ENCODE measurements at regions not wholly inside any gene's neighbourhood (a gene's known extent, or its start where the extent isn't known, plus 50 kb on each side); places are given as distances from the start of the nearest gene placed in this dataset.

- H3K27me3 ChIP-seq (ENCODE audit: insufficient read depth): no peaks in the 10 kb centered on the region
- WGBS (ENCODE audit: low lambda C conversion rate): 69% methylated on average over 22 of the region's 22 CpGs
- H3K79me2 ChIP-seq (ENCODE audit: insufficient read depth): no peaks in the 10 kb centered on the region
- peaks cover 0 to 3% of the 10 kb centered on the region in 2 experiments; a peak in 1 of 4 replicates for H3K4me1 ChIP-seq (ENCODE audit: control insufficient read depth in 1 of 2, insufficient read depth in 2 of 2, low read depth in 1 of 2, low read length in 1 of 2)
- no peaks in the 10 kb centered on the region for H3K36me3 ChIP-seq (replicated peaks in 1 of 2; ENCODE audit: control insufficient read depth in 1 of 2, insufficient read depth in 2 of 2, low read length in 1 of 2)
- no peak for TF ChIP-seq CHD2 (IDR thresholded peaks at IDR 0.05; ENCODE audit: low read length, partially characterized antibody)
- DNase-seq: no peak
- no peaks in the 10 kb centered on the region for H3K9me3 ChIP-seq
- no peak overlapping the region for H3K4me3 ChIP-seq (ENCODE audit: low read depth in 2 of 2, low read length in 1 of 2)
- H3K9ac ChIP-seq: no peak overlapping the region; the same call in 1 of the 2 replicates
- H4K20me1 ChIP-seq (ENCODE audit: insufficient read depth): no peaks in the 10 kb centered on the region
- peaks cover 9% of the 10 kb centered on the region for H3F3A ChIP-seq (replicated peaks; ENCODE audit: insufficient read depth)
- CTCF ChIA-PET: interaction anchor here (0.8 to 3.8 kb wide), 5 partner anchors 16 to 150 kb away, joined by 3 to 11 read pairs (median 4); no protein-coding TSS in a partner anchor
- no peak overlapping the region for H3K4me2 ChIP-seq
- H3K9me2 ChIP-seq: no peaks in the 10 kb centered on the region
- no peak overlapping the region for H2AFZ ChIP-seq (ENCODE audit: low read depth)
- peak overlapping the region in 1 of 2 experiments; percentile 72; a peak in 1 of 4 replicates for H3K27ac ChIP-seq (ENCODE audit: low read depth in 2 of 2, low read length in 1 of 2)
- POLR2A ChIA-PET: no interaction called here
These were observed 128.4 kb downstream of the TMEM174 start for GRCh38 chr5:73301208-73301901.

DNA sequence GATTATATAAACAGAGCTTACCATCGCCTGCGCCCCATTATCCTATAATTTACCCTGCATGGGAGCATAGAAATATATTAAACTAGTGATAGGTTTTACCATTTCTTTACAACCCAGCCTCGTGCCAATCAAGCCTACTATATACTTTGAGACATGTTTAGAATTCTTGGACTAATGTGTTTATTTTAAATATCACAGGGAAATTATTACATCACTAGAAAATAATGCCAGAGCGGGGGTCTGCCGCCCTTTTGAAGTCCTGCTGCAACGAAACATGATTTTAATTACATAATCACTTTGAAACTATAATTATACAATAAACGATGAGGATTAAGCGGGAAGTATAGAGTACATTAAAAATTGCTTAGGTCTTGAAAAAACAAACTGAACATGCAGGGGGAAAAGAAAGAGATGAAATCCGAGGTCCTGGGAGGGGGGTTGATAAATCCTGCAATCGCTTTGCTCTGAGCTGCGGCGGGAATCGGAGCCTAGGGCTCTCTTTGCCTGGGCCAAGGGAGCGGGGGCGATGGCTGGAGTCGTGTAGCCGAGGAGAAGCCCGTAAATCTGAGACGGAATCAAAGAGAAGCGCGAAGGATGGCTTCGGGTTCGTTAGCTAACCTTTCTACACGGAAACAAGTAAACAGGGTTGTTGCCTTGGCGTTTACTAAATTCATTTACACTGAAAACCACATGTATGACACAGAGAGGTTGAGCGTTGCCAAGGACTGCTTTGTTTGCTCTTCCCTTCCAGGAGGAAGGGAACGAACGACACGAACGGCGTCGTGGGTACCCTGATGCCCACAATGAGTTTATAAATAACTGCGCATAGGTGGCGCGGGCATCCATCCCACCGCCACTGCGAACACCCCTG lies 127.6 kb downstream of the TMEM174 start:
- Histone ChIP-seq H3K27me3 (ENCODE audit: insufficient read depth) (no peaks in the 10 kb centered on the region), H3K9me3 (no peaks in the 10 kb centered on the region), H2AFZ (ENCODE audit: low read depth) (no peak overlapping the region), H3K36me3 (replicated peaks in 1 of 2; ENCODE audit: control insufficient read depth in 1 of 2, insufficient read depth in 2 of 2, low read length in 1 of 2) (no peaks in the 10 kb centered on the region), H3K4me3 (ENCODE audit: low read depth in 2 of 2, low read length in 1 of 2) (no peak overlapping the region), H3K4me2 (peak overlapping the region; percentile 65; the same call in 1 of the 2 replicates), H3K4me1 (ENCODE audit: control insufficient read depth in 1 of 2, insufficient read depth in 2 of 2, low read depth in 1 of 2, low read length in 1 of 2) (peaks cover 0 to 4% of the 10 kb centered on the region in 2 experiments; a peak in 1 of 4 replicates), H3F3A (replicated peaks; ENCODE audit: insufficient read depth) (peaks cover 12% of the 10 kb centered on the region), H3K9me2 (no peaks in the 10 kb centered on the region), H3K79me2 (ENCODE audit: insufficient read depth) (no peaks in the 10 kb centered on the region), H3K27ac (ENCODE audit: low read depth in 2 of 2, low read length in 1 of 2) (peak overlapping the region in 1 of 2 experiments; percentile 72; a peak in 2 of 4 replicates), H4K20me1 (ENCODE audit: insufficient read depth) (no peaks in the 10 kb centered on the region), H3K9ac (peak overlapping the region; percentile 63; the same call in 1 of the 2 replicates)
- DNase-seq: no peak
- ChIA-PET POLR2A (no interaction called here), CTCF (interaction anchor here (0.6 to 1.6 kb wide), 4 partner anchors 9 to 151 kb away, joined by 3 to 5 read pairs (median 4); no protein-coding TSS in a partner anchor)
- TF ChIP-seq, protein P1, sequence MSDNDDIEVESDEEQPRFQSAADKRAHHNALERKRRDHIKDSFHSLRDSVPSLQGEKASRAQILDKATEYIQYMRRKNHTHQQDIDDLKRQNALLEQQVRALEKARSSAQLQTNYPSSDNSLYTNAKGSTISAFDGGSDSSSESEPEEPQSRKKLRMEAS (IDR thresholded peaks at IDR 0.05; ENCODE audit: low read depth): no peak
- TF ChIP-seq NFIC (IDR thresholded peaks at IDR 0.05; ENCODE audit: borderline replicate concordance): no peak
- TF ChIP-seq, protein P2, sequence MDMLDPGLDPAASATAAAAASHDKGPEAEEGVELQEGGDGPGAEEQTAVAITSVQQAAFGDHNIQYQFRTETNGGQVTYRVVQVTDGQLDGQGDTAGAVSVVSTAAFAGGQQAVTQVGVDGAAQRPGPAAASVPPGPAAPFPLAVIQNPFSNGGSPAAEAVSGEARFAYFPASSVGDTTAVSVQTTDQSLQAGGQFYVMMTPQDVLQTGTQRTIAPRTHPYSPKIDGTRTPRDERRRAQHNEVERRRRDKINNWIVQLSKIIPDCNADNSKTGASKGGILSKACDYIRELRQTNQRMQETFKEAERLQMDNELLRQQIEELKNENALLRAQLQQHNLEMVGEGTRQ (IDR thresholded peaks at IDR 0.05; ENCODE audit: borderline replicate concordance, low read depth, low read length): no peak
- no peak for TF ChIP-seq POLR2AphosphoS5 (IDR thresholded peaks at IDR 0.05; ENCODE audit: low read depth, low read length)
- TF ChIP-seq, protein P3, sequence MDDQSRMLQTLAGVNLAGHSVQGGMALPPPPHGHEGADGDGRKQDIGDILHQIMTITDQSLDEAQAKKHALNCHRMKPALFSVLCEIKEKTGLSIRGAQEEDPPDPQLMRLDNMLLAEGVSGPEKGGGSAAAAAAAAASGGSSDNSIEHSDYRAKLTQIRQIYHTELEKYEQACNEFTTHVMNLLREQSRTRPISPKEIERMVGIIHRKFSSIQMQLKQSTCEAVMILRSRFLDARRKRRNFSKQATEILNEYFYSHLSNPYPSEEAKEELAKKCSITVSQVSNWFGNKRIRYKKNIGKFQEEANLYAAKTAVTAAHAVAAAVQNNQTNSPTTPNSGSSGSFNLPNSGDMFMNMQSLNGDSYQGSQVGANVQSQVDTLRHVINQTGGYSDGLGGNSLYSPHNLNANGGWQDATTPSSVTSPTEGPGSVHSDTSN (IDR thresholded peaks at IDR 0.05): no peak
- no peak for TF ChIP-seq MEF2A (IDR thresholded peaks at IDR 0.05; ENCODE audit: borderline replicate concordance, low read depth)
- TF ChIP-seq, protein P4, sequence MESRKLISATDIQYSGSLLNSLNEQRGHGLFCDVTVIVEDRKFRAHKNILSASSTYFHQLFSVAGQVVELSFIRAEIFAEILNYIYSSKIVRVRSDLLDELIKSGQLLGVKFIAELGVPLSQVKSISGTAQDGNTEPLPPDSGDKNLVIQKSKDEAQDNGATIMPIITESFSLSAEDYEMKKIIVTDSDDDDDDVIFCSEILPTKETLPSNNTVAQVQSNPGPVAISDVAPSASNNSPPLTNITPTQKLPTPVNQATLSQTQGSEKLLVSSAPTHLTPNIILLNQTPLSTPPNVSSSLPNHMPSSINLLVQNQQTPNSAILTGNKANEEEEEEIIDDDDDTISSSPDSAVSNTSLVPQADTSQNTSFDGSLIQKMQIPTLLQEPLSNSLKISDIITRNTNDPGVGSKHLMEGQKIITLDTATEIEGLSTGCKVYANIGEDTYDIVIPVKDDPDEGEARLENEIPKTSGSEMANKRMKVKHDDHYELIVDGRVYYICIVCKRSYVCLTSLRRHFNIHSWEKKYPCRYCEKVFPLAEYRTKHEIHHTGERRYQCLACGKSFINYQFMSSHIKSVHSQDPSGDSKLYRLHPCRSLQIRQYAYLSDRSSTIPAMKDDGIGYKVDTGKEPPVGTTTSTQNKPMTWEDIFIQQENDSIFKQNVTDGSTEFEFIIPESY (IDR thresholded peaks at IDR 0.05; ENCODE audit: borderline replicate concordance, low read depth): no peak
- TF ChIP-seq GATA2 (CRISPR knock-in tag; IDR thresholded peaks at IDR 0.05): no peak
- TF ChIP-seq JUND (IDR thresholded peaks at IDR 0.05): no peak
- WGBS (ENCODE audit: low lambda C conversion rate): 51% methylated on average over 37 of the region's 37 CpGs
